K562 (cell line): ENCODE measurements at regions not wholly inside any gene's neighbourhood (a gene's known extent, or its start where the extent isn't known, plus 50 kb on each side); places are given as distances from the start of the nearest gene placed in this dataset.

Experiments
- CBX8 ChIP-seq: fragments of 200-600 bp; sonication (generic); IDR thresholded peaks from 2 replicates; pipeline ENCODE4 v1.6.1; 2012; ENCODE audit warnings: borderline replicate concordance, mixed run types, low read depth, mild to moderate bottlenecking, moderate library complexity, mixed read lengths, low read length, control low read depth, inconsistent platforms; ENCODE audit not compliant: poor library complexity, severe bottlenecking; ENCODE audit errors: extremely low read depth
- HDGF ChIP-seq: fragments of 450-650 bp; IDR thresholded peaks from 2 replicates; pipeline ENCODE4 v1.6.1; 2016
- IFI16 ChIP-seq: fragments of 250-450 bp; sonication (Bioruptor Pico); IDR thresholded peaks from 2 replicates; pipeline ENCODE4 v2.1.2; 2022; ENCODE audit warnings: mild to moderate bottlenecking, inconsistent platforms
- JUN ChIP-seq, 2 experiments: sonication (generic) in 1 of 2; formaldehyde crosslinking in 1 of 2; IDR thresholded peaks; 2 replicates each; pipeline versions ENCODE4 v1.6.1 to v1.8.0; 2012 to 2022; ENCODE audit warnings: borderline replicate concordance in 2 of 2, mild to moderate bottlenecking in 2 of 2, improper control_type of control experiment in 1 of 2, low read depth in 1 of 2, low read length in 1 of 2, missing genetic modification reagents in 1 of 2
- MXD1 ChIP-seq: fragments of 250-450 bp; sonication (Bioruptor Pico); IDR thresholded peaks from 2 replicates; pipeline ENCODE4 v1.8.0; 2021; ENCODE audit warnings: borderline replicate concordance, mild to moderate bottlenecking, moderate library complexity; ENCODE audit not compliant: poor library complexity, severe bottlenecking
- NFE2 ChIP-seq: IDR thresholded peaks from 2 replicates; pipeline ENCODE4 v1.6.1; 2014; ENCODE audit warnings: antibody characterized with exemption, low read depth
- NR3C1 ChIP-seq: sonication (generic); formaldehyde crosslinking; IDR thresholded peaks from 2 replicates; pipeline ENCODE4 v1.8.1; 2022; ENCODE audit warnings: missing genetic modification reagents
- PPARD ChIP-seq: fragments of 250-450 bp; sonication (Bioruptor Pico); IDR thresholded peaks from 2 replicates; pipeline ENCODE4 v1.8.0; 2022; ENCODE audit warnings: inconsistent platforms, mild to moderate bottlenecking, moderate library complexity
- SMARCA5 ChIP-seq: fragments of 450-650 bp; IDR thresholded peaks from 2 replicates; pipeline ENCODE4 v1.6.1; 2016
- SNAPC5 ChIP-seq: fragments of 250-450 bp; sonication (Bioruptor Pico); IDR thresholded peaks from 2 replicates; pipeline ENCODE4 v1.8.0; 2021; ENCODE audit warnings: moderate library complexity, mild to moderate bottlenecking, inconsistent platforms
- SUPT5H ChIP-seq: fragments of 450-650 bp; IDR thresholded peaks from 2 replicates; pipeline ENCODE4 v1.6.1; 2016
- TCF15 ChIP-seq: fragments of 250-450 bp; sonication (Bioruptor Pico); IDR thresholded peaks from 2 replicates; pipeline ENCODE4 v1.8.0; 2022; ENCODE audit warnings: moderate library complexity, mild to moderate bottlenecking, inconsistent platforms
- TFAM ChIP-seq: fragments of 250-450 bp; sonication (Bioruptor Pico); conservative IDR thresholded peaks from 2 replicates; pipeline ENCODE4 v1.5.0; 2021; ENCODE audit warnings: mild to moderate bottlenecking, moderate library complexity
- TSC22D4 ChIP-seq: fragments of 450-650 bp; IDR thresholded peaks from 2 replicates; pipeline ENCODE4 v1.6.1; 2016; ENCODE audit warnings: missing genetic modification characterization, missing biosample characterization, control low read depth
- ZBTB2 ChIP-seq: fragments of 450-650 bp; IDR thresholded peaks from 2 replicates; pipeline ENCODE4 v1.6.1; 2016; ENCODE audit warnings: antibody characterized with exemption
- TF ChIP-seq, protein P1 (sequence below): sonication (generic); formaldehyde crosslinking; IDR thresholded peaks from 2 replicates; pipeline ENCODE4 v1.8.1; 2023; ENCODE audit warnings: mild to moderate bottlenecking, missing genetic modification reagents
- TF ChIP-seq, protein P2 (sequence below): fragments of 250-450 bp; sonication (Bioruptor Pico); IDR thresholded peaks from 2 replicates; pipeline ENCODE4 v1.8.0; 2021; ENCODE audit warnings: moderate library complexity, mild to moderate bottlenecking, inconsistent platforms

DNA sequence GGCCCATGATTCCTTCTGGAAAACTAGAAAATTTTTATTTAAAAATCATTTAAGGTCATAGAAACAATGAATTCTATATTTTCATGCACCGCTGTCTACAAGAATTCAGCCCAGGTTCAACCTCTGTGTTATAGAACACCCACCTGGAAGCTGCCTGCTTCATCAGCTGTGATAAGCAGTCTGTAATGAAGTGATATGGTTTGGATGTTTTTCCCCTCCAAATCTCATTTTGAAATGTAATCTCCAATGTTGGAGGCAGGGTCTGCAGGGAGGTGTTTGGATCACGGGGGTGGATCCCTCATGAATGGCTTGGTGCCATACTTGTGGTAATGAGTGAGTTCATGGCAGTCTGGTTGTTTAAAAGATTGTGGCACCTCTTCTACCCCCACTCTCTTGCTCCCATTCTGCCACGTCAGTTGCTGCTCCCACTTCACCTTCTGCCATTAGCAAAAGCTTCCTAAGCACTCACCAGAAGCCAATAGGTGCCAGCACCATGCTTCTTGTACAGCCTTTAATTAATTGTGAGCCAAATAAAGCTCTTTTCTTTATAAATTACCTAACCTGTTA is 55.6 kb downstream of the MRPL32 start (continued):
- TF ChIP-seq JUN (IDR thresholded peaks at IDR 0.05; ENCODE audit: borderline replicate concordance, low read depth, low read length) (no peak), JUN (CRISPR knock-in tag; IDR thresholded peaks at IDR 0.05; ENCODE audit: borderline replicate concordance) (no peak), IFI16 (no peak), TCF15 (no peak; the same call in 1 of the 2 replicates), TSC22D4 (no peak), SNAPC5 (CRISPR knock-in tag) (no peak), HDGF (no peak), TFAM (CRISPR knock-in tag) (no peak), MXD1 (no peak), PPARD (no peak), NFE2 (no peak), SUPT5H (no peak), NR3C1 (CRISPR knock-in tag) (no peak), CBX8 (no peak), ZBTB2 (0 out of 2 replicates have a peak, but pooled peaks have one; percentile 40), SMARCA5 (no peak)
- TF ChIP-seq, protein P1, sequence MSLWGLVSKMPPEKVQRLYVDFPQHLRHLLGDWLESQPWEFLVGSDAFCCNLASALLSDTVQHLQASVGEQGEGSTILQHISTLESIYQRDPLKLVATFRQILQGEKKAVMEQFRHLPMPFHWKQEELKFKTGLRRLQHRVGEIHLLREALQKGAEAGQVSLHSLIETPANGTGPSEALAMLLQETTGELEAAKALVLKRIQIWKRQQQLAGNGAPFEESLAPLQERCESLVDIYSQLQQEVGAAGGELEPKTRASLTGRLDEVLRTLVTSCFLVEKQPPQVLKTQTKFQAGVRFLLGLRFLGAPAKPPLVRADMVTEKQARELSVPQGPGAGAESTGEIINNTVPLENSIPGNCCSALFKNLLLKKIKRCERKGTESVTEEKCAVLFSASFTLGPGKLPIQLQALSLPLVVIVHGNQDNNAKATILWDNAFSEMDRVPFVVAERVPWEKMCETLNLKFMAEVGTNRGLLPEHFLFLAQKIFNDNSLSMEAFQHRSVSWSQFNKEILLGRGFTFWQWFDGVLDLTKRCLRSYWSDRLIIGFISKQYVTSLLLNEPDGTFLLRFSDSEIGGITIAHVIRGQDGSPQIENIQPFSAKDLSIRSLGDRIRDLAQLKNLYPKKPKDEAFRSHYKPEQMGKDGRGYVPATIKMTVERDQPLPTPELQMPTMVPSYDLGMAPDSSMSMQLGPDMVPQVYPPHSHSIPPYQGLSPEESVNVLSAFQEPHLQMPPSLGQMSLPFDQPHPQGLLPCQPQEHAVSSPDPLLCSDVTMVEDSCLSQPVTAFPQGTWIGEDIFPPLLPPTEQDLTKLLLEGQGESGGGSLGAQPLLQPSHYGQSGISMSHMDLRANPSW (CRISPR knock-in tag): no peak
- TF ChIP-seq, protein P2, sequence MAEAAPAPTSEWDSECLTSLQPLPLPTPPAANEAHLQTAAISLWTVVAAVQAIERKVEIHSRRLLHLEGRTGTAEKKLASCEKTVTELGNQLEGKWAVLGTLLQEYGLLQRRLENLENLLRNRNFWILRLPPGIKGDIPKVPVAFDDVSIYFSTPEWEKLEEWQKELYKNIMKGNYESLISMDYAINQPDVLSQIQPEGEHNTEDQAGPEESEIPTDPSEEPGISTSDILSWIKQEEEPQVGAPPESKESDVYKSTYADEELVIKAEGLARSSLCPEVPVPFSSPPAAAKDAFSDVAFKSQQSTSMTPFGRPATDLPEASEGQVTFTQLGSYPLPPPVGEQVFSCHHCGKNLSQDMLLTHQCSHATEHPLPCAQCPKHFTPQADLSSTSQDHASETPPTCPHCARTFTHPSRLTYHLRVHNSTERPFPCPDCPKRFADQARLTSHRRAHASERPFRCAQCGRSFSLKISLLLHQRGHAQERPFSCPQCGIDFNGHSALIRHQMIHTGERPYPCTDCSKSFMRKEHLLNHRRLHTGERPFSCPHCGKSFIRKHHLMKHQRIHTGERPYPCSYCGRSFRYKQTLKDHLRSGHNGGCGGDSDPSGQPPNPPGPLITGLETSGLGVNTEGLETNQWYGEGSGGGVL (CRISPR knock-in tag): no peak
